ENCODE measurements at regions not wholly inside any gene's neighbourhood (a gene's known extent, or its start where the extent isn't known, plus 50 kb on each side); places are given as distances from the start of the nearest gene placed in this dataset.

- Histone ChIP-seq H3K9me3 (no peaks in the 10 kb centered on the region), H3K4me2 (no peak overlapping the region), H3K4me3 (no peak overlapping the region), H3K4me1 (no peaks in the 10 kb centered on the region), H3K27ac (no peak overlapping the region)
- no peak for FAIRE-seq
- no peak for TF ChIP-seq PHF8 (IDR thresholded peaks at IDR 0.05; ENCODE audit: borderline replicate concordance, low read depth)
- TF ChIP-seq HMGXB4 (CRISPR knock-in tag; IDR thresholded peaks at IDR 0.05; ENCODE audit: borderline replicate concordance), result no peak
- no peak for TF ChIP-seq NPAS2 (CRISPR knock-in tag; IDR thresholded peaks at IDR 0.05; ENCODE audit: borderline replicate concordance)
- no peak for TF ChIP-seq JUN (IDR thresholded peaks at IDR 0.05)
- TF ChIP-seq HOXB5 (CRISPR knock-in tag; IDR thresholded peaks at IDR 0.05), result no peak
- no peak for TF ChIP-seq KDM5A (IDR thresholded peaks at IDR 0.05)
- no peak for TF ChIP-seq MAZ (IDR thresholded peaks at IDR 0.05; ENCODE audit: borderline replicate concordance, low read depth, low read length)
- TF ChIP-seq BCL3 (IDR thresholded peaks at IDR 0.05), result no peak
- TF ChIP-seq RAD21 (conservative IDR thresholded peaks at IDR 0.05 in 1 of 2, IDR thresholded peaks at IDR 0.05 in 1 of 2), result no peak
- no peak for TF ChIP-seq HEYL (CRISPR knock-in tag; IDR thresholded peaks at IDR 0.05)
- no peak for TF ChIP-seq KDM1A (IDR thresholded peaks at IDR 0.05; ENCODE audit: low read depth)
- TF ChIP-seq JUNB (IDR thresholded peaks at IDR 0.05), result no peak
- TF ChIP-seq HES2 (IDR thresholded peaks at IDR 0.05), result no peak
- TF ChIP-seq TFCP2L1 (CRISPR knock-in tag; IDR thresholded peaks at IDR 0.05), result no peak
- TF ChIP-seq FOSL2 (IDR thresholded peaks at IDR 0.05), result no peak
- no peak for TF ChIP-seq FOSL2 (CRISPR knock-in tag; IDR thresholded peaks at IDR 0.05)
- no peak for TF ChIP-seq CTCF (IDR thresholded peaks at IDR 0.05)
- TF ChIP-seq CEBPB (IDR thresholded peaks at IDR 0.05), result no peak
- TF ChIP-seq CBX2 (IDR thresholded peaks at IDR 0.05; ENCODE audit: borderline replicate concordance, low read depth), result no peak
- no peak for TF ChIP-seq REST (IDR thresholded peaks at IDR 0.05)
- no peak for TF ChIP-seq HOXA7 (CRISPR knock-in tag; IDR thresholded peaks at IDR 0.05)
- DNase-seq (ENCODE audit: low read depth in 1 of 2, low spot score in 1 of 2), result no peak
- 70% methylated on average over 3 of the region's 3 CpGs for WGBS (ENCODE audit: missing lambda C conversion rate)
- no peak for ATAC-seq
- ChIA-PET CTCF (interaction anchor here (1.2 kb wide), 1 partner anchor 16 kb away, joined by 3 read pairs; no protein-coding TSS in a partner anchor), POLR2A (no interaction called here)
Observed at GRCh38 chr9:109597496-109597895, 99.4 kb upstream of the PTPN3 start.
